Adrenal gland (tissue), 9 donors: ENCODE measurements at regions not wholly inside any gene's neighbourhood (a gene's known extent, or its start where the extent isn't known, plus 50 kb on each side); places are given as distances from the start of the nearest gene placed in this dataset.
A peak's percentile ranks its signal among the peaks of the same experiment; 100 is the strongest.

Experiments
- DNase-seq, 7 donors: peaks; one replicate each; pipeline ENCODE4 v3.0.0-alpha.2; 2019 to 2020
- H3K27ac ChIP-seq, 5 donors: fragments of 200-600 bp; sonication (generic) in 4 of 5; 1 replicate in 3 of 5; 2 replicates in 2 of 5; pipeline versions ENCODE4 v1.5.1 to v1.8.0; 2016 to 2020; ENCODE audit warnings: mild to moderate bottlenecking in 1 of 5
- H3K27me3 ChIP-seq: fragments of 200-600 bp; 2 replicates; pipeline ENCODE4 v1.8.0; 2021
- H3K36me3 ChIP-seq, 2 donors: fragments of 200-600 bp; replicated peaks in 1 of 2; 1 replicate in 1 of 2; 2 replicates in 1 of 2; pipeline versions ENCODE4 v1.5.1 to v1.8.0; 2018 to 2022
- H3K4me1 ChIP-seq, 2 donors: fragments of 200-600 bp; replicated peaks in 1 of 2; 1 replicate in 1 of 2; 2 replicates in 1 of 2; pipeline versions ENCODE4 v1.5.1 to v1.8.0; 2018 to 2021
- H3K4me3 ChIP-seq, 4 donors: fragments of 200-600 bp; sonication (generic) in 3 of 4; one replicate each; pipeline ENCODE4 v1.5.1; 2016 to 2018
- H3K9me3 ChIP-seq, 3 donors: fragments of 200-600 bp; sonication (generic) in 1 of 3; replicated peaks in 1 of 3; 1 replicate in 2 of 3; 2 replicates in 1 of 3; pipeline versions ENCODE4 v1.5.1 to v1.8.0; 2016 to 2021
- POLR2A ChIP-seq, 2 donors: fragments of 450-650 bp; IDR thresholded peaks; one replicate each; pipeline ENCODE4 v1.6.1; 2017; ENCODE audit warnings: antibody characterized with exemption in 2 of 2, mild to moderate bottlenecking in 2 of 2, moderate library complexity in 1 of 2
- WGBS, 4 donors: extraction: QIAGEN DNeasy Blood & Tissue Kit in 2 of 4; methylation state at CpG; one replicate each; pipeline versions ENCODE4 v1.1.5 to v1.1.7; 2013 to 2017; 5-methylcytosine and 5-hydroxymethylcytosine counted together
- intact Hi-C, 2 donors: fragments of 100-400 bp; cut with DNase I; formaldehyde crosslinking; loops; one replicate each; pipeline versions ENCODE4 v1.14.1 to v1.15.0; 2022 to 2023
- TF ChIP-seq, protein P1 (sequence below), 6 experiments: fragments of 450-650 bp in 4 of 6; fragments of 200-600 bp in 2 of 6; sonication (generic) in 1 of 6; IDR thresholded peaks; 1 replicate in 5 of 6; 2 replicates in 1 of 6; pipeline versions ENCODE4 v1.5.1 to v1.8.0; 2016 to 2021; ENCODE audit warnings: antibody characterized with exemption in 6 of 6, mild to moderate bottlenecking in 2 of 6, moderate library complexity in 1 of 6
- donor health status: healthy with polysubstance abuse.
- donor health status: Bipolar disorder and iron deficiency.
- donor health status: DM: yes; HTN: yes; CAD: no.
- donor health status: DM: no; HTN: no; CAD: no.
- donor health status: DM: no; HTN: no; CAD: no.

DNA sequence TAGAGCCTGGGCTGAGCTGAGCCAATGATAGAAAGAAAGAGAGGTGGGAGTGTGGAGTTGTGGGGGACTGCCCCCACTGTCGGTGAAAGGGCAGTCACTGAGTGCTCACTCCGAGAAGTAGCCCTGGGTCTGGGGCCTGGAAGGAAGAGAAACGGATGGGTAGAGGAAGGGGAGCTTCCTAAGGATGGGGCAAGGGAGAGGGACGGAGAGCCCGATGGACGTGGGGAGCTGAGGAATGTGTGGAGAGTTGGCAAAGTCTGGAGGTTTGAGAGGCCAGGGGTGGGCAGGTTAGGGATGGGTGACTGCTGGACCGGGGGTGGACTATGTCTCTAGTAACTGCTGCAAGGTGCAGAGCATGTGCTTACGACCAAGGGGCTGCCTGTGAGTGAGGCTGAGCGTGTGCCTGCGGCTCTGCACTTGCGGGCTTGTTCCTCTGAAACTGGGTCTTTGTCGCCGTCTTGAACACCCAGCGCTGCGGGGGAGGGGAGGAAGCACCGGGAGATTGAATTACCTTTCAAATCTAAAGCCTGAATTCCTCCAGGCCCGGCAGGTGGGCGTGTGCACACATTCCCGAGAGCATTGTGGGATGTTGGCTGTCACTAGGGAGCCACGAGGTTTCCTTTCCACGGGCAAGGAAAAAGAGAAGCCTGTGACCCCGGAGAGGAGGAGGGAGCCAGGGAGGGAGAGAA lies 76.4 kb upstream of the ARAP3 start:
- H3K9me3 ChIP-seq, result no peaks in the 10 kb centered on the region
- no peak overlapping the region for H3K4me3 ChIP-seq
- DNase-seq, result no peak
- no peak overlapping the region for H3K27ac ChIP-seq
- H3K36me3 ChIP-seq, result no peaks in the 10 kb centered on the region
- TF ChIP-seq, protein P1, sequence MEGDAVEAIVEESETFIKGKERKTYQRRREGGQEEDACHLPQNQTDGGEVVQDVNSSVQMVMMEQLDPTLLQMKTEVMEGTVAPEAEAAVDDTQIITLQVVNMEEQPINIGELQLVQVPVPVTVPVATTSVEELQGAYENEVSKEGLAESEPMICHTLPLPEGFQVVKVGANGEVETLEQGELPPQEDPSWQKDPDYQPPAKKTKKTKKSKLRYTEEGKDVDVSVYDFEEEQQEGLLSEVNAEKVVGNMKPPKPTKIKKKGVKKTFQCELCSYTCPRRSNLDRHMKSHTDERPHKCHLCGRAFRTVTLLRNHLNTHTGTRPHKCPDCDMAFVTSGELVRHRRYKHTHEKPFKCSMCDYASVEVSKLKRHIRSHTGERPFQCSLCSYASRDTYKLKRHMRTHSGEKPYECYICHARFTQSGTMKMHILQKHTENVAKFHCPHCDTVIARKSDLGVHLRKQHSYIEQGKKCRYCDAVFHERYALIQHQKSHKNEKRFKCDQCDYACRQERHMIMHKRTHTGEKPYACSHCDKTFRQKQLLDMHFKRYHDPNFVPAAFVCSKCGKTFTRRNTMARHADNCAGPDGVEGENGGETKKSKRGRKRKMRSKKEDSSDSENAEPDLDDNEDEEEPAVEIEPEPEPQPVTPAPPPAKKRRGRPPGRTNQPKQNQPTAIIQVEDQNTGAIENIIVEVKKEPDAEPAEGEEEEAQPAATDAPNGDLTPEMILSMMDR (IDR thresholded peaks at IDR 0.05), result no peak
- no peak for TF ChIP-seq POLR2A (IDR thresholded peaks at IDR 0.05)
- no peaks in the 10 kb centered on the region for H3K4me1 ChIP-seq
- intact Hi-C loops, result no loop called here
- peaks cover 10% of the 10 kb centered on the region for H3K27me3 ChIP-seq
- 15 to 29% (median 22%) methylated on average over 15 to 22 of the region's 22 CpGs for WGBS, 4 donors

DNA sequence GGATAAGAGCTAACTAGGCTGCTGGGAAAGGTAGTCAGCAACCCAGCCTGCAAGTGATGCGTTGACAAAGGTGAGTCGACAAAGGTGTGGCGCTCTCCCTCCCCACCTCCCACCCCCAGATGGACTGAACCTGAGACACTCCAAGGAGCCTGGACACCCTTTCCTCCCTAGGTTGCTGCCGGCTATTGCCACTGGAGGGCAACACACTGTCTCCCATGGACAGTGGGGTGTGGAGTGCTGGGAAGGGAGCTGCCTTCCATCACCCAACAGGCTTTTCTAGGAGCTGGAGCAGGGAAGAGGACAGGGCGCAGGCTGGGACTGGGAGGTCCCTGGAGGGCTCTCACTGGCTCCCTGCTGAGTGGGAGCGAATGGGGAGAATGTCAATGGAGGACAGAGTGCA lies 75.4 kb upstream of the ARAP3 start:
- no peaks in the 10 kb centered on the region for H3K36me3 ChIP-seq
- intact Hi-C loops, result no loop called here
- DNase-seq, result peak in 1 of 7 donors; percentile 62
- no peaks in the 10 kb centered on the region for H3K9me3 ChIP-seq
- no peak overlapping the region for H3K4me3 ChIP-seq
- H3K4me1 ChIP-seq, result no peaks in the 10 kb centered on the region
- WGBS, 4 donors, result 40 to 52% (median 50%) methylated on average over 3 to 6 of the region's 6 CpGs
- TF ChIP-seq, protein P1 (IDR thresholded peaks at IDR 0.05), result peak in 2 of 6 experiments; percentile 29 to 30
- TF ChIP-seq POLR2A (IDR thresholded peaks at IDR 0.05), result no peak
- peaks cover 21% of the 10 kb centered on the region for H3K27me3 ChIP-seq
- H3K27ac ChIP-seq, result no peak overlapping the region

DNA sequence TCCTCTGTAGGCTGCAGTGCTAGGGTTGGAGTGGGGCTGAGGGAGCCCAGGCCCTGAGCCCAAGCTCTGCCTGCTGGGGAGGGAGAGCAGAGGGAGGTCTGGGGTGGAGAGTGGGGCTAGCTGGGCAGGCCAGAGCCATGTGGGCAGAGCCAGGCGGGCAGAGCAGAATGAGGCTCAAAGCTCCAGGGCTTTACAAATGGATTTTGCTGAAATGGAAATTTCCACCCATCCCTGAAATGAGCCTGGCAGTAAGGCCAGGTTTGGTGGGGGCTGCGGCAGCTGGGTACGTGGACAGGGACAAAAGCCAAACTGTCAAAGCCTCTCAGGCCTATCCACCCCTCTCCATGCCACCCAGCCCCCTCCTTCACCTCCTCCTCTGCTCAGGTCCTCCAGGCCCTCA lies 74.2 kb upstream of the ARAP3 start:
- no peak overlapping the region for H3K27ac ChIP-seq
- no peaks in the 10 kb centered on the region for H3K4me1 ChIP-seq
- H3K27me3 ChIP-seq, result peaks cover 21% of the 10 kb centered on the region
- no peak overlapping the region for H3K4me3 ChIP-seq
- DNase-seq, result no peak
- intact Hi-C loops, result no loop called here
- H3K36me3 ChIP-seq, result no peaks in the 10 kb centered on the region
- H3K9me3 ChIP-seq, result no peaks in the 10 kb centered on the region
- WGBS, 4 donors, result 69 to 90% (median 75%) methylated on average over 3 of the region's 3 CpGs
- TF ChIP-seq, protein P1 (IDR thresholded peaks at IDR 0.05), result no peak
- TF ChIP-seq POLR2A (IDR thresholded peaks at IDR 0.05), result no peak

DNA sequence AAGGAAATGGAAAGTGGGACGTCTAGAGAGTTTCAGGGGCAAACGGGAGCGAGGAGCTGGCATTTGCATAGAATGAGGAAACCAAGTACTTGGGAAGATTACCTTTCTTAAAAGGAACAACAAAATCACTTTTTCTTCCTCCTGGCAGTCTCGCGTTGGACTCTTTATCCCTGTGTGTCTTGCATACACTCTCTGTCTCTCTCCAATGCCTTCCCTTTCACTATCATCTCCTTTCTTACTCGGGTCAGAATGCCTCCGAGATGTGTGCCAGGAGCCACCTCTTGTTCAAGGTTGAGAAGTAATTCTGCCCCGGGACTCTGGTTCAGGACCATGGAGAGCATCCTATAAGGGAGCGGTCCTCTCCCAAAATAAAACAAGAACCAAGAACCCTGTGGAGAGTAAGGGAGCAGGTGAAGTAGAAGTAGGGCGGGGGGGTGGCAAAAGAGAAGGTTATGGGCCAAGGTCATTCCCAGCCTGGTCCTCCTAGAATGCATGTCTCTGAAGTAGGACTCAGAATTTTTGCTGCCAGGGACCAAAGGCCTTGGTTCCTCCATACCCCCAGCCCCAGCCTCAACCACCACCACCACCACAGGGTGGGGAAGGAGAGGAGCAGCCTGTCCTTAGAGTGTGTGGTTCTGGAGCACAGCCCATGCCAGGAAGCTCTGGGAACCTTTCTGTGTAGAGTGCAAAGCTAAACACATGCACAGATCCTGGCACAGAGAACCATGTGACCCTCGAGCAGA lies 72.1 kb upstream of the ARAP3 start:
- Histone ChIP-seq H3K27me3 (peaks cover 21% of the 10 kb centered on the region), H3K4me3 (no peak overlapping the region), H3K9me3 (no peaks in the 10 kb centered on the region), H3K4me1 (no peaks in the 10 kb centered on the region), H3K27ac (no peak overlapping the region), H3K36me3 (no peaks in the 10 kb centered on the region)
- 14 to 20% (median 16%) methylated on average over 11 of the region's 11 CpGs for WGBS, 4 donors
- TF ChIP-seq, protein P1 (IDR thresholded peaks at IDR 0.05), result no peak
- TF ChIP-seq POLR2A (IDR thresholded peaks at IDR 0.05), result no peak
- DNase-seq, result peak; percentile 21 to 62 (median 47)
- intact Hi-C loops, result no loop called here
